ENCODE measurements at regions not wholly inside any gene's neighbourhood (a gene's known extent, or its start where the extent isn't known, plus 50 kb on each side); places are given as distances from the start of the nearest gene placed in this dataset.

GRCh38 chr15:61295239-61295638 lies 66.1 kb upstream of the RORA start:
- H3K4me1 Mint-ChIP-seq, result no peaks in the 10 kb centered on the region
- 93 to 100% methylated on average over 1 to 3 of the region's 3 CpGs for WGBS, 2 experiments (ENCODE audit: insufficient coverage in 1 of 2, insufficient read length in 1 of 2)
- Histone ChIP-seq H3K9me3 (ENCODE audit: control insufficient read depth, low read length) (no peaks in the 10 kb centered on the region), H3K4me1 (ENCODE audit: control insufficient read depth, insufficient read depth, low read length) (no peaks in the 10 kb centered on the region), H3K9ac (ENCODE audit: extremely low read depth, low read length, poor library complexity, severe bottlenecking) (no peak overlapping the region), H3K4me3 (ENCODE audit: low read length) (no peak overlapping the region), H3K27ac (ENCODE audit: low read depth, low read length) (no peak overlapping the region), H3K27me3 (ENCODE audit: control insufficient read depth, insufficient read depth, low read length, poor library complexity, severe bottlenecking) (no peaks in the 10 kb centered on the region), H3K36me3 (ENCODE audit: control insufficient read depth, insufficient read depth, low read length) (no peaks in the 10 kb centered on the region)
- H3K36me3 Mint-ChIP-seq (ENCODE audit: low read depth), result no peaks in the 10 kb centered on the region
- no peak overlapping the region for H3K4me3 Mint-ChIP-seq
- no peak overlapping the region for H3K27ac Mint-ChIP-seq
- peaks cover 2% of the 10 kb centered on the region for H3K27me3 Mint-ChIP-seq (ENCODE audit: insufficient read depth)
- H3K9me3 Mint-ChIP-seq, result peaks cover 2% of the 10 kb centered on the region
- no peak for DNase-seq
- no peak for TF ChIP-seq CTCF (conservative IDR thresholded peaks at IDR 0.05)

GRCh38 chr15:61282661-61283060 lies 53.6 kb upstream of the RORA start:
- no peaks in the 10 kb centered on the region for H3K27me3 ChIP-seq (ENCODE audit: control insufficient read depth, insufficient read depth, low read length, poor library complexity, severe bottlenecking)
- 87 to 94% methylated on average over 3 to 4 of the region's 4 CpGs for WGBS, 2 experiments (ENCODE audit: insufficient coverage in 1 of 2, insufficient read length in 1 of 2)
- no peak overlapping the region for H3K27ac ChIP-seq (ENCODE audit: low read depth, low read length)
- TF ChIP-seq CTCF (conservative IDR thresholded peaks at IDR 0.05), result no peak
- no peaks in the 10 kb centered on the region for H3K36me3 ChIP-seq (ENCODE audit: control insufficient read depth, insufficient read depth, low read length)
- H3K4me1 ChIP-seq (ENCODE audit: control insufficient read depth, insufficient read depth, low read length), result no peaks in the 10 kb centered on the region
- H3K9ac ChIP-seq (ENCODE audit: extremely low read depth, low read length, poor library complexity, severe bottlenecking), result no peak overlapping the region
- Mint-ChIP-seq H3K27ac (no peak overlapping the region), H3K36me3 (ENCODE audit: low read depth) (no peaks in the 10 kb centered on the region), H3K4me3 (no peak overlapping the region), H3K27me3 (ENCODE audit: insufficient read depth) (peaks cover 3% of the 10 kb centered on the region), H3K9me3 (no peaks in the 10 kb centered on the region), H3K4me1 (no peaks in the 10 kb centered on the region)
- H3K9me3 ChIP-seq (ENCODE audit: control insufficient read depth, low read length), result no peaks in the 10 kb centered on the region
- H3K4me3 ChIP-seq (ENCODE audit: low read length), result no peak overlapping the region
- DNase-seq, result no peak

GRCh38 chr15:61281328-61281727 lies 52.2 kb upstream of the RORA start:
- no peak overlapping the region for H3K4me3 Mint-ChIP-seq
- Histone ChIP-seq H3K27me3 (ENCODE audit: control insufficient read depth, insufficient read depth, low read length, poor library complexity, severe bottlenecking) (no peaks in the 10 kb centered on the region), H3K4me3 (ENCODE audit: low read length) (no peak overlapping the region), H3K9me3 (ENCODE audit: control insufficient read depth, low read length) (no peaks in the 10 kb centered on the region), H3K4me1 (ENCODE audit: control insufficient read depth, insufficient read depth, low read length) (no peaks in the 10 kb centered on the region), H3K36me3 (ENCODE audit: control insufficient read depth, insufficient read depth, low read length) (no peaks in the 10 kb centered on the region), H3K9ac (ENCODE audit: extremely low read depth, low read length, poor library complexity, severe bottlenecking) (no peak overlapping the region), H3K27ac (ENCODE audit: low read depth, low read length) (no peak overlapping the region)
- WGBS, 2 experiments (ENCODE audit: insufficient coverage in 1 of 2, insufficient read length in 1 of 2), result 86 to 100% methylated on average over 1 of the region's 1 CpG
- no peak for TF ChIP-seq CTCF (conservative IDR thresholded peaks at IDR 0.05)
- H3K27me3 Mint-ChIP-seq (ENCODE audit: insufficient read depth), result peaks cover 3% of the 10 kb centered on the region
- no peaks in the 10 kb centered on the region for H3K36me3 Mint-ChIP-seq (ENCODE audit: low read depth)
- H3K27ac Mint-ChIP-seq, result no peak overlapping the region
- H3K9me3 Mint-ChIP-seq, result no peaks in the 10 kb centered on the region
- DNase-seq, result no peak
- H3K4me1 Mint-ChIP-seq, result no peaks in the 10 kb centered on the region

Measured in endodermal cell (in vitro differentiated cells).